Progenitor cell of endocrine pancreas (in vitro differentiated cells): ENCODE measurements at regions not wholly inside any gene's neighbourhood (a gene's known extent, or its start where the extent isn't known, plus 50 kb on each side); places are given as distances from the start of the nearest gene placed in this dataset.

Experiments used
- DNase-seq: peaks from one replicate; pipeline ENCODE4 v3.0.0; 2021; ENCODE audit warnings: low spot score; ENCODE audit not compliant: unreplicated experiment
- H3K27ac Mint-ChIP-seq: 2 replicates; pipeline ENCODE4 v1.8.0; 2021; ENCODE audit warnings: mild to moderate bottlenecking, moderate library complexity, mixed read lengths
- H3K27me3 Mint-ChIP-seq: 2 replicates; pipeline ENCODE4 v1.8.0; 2021; ENCODE audit warnings: mixed read lengths
- H3K36me3 Mint-ChIP-seq: 2 replicates; pipeline ENCODE4 v1.8.0; 2022; ENCODE audit warnings: mixed read lengths; ENCODE audit not compliant: insufficient read depth
- H3K4me1 Mint-ChIP-seq: 2 replicates; pipeline ENCODE4 v1.8.0; 2021; ENCODE audit warnings: low read depth, mixed read lengths
- H3K4me3 Mint-ChIP-seq: 2 replicates; pipeline ENCODE4 v1.8.0; 2021; ENCODE audit warnings: low read depth, mild to moderate bottlenecking, moderate library complexity, mixed read lengths
- H3K9me3 Mint-ChIP-seq: 2 replicates; pipeline ENCODE4 v1.8.0; 2021; ENCODE audit warnings: low read depth, mixed read lengths
- CTCF ChIP-seq: fragments of 200-600 bp; sonication (generic); IDR thresholded peaks from one replicate; pipeline ENCODE4 v1.5.0; 2021; ENCODE audit warnings: antibody characterized with exemption, mild to moderate bottlenecking; ENCODE audit not compliant: unreplicated experiment

GRCh38 chr1:164020391-164020790 is 538.6 kb upstream of the PBX1 start:
- TF ChIP-seq CTCF: no peak
- no peak overlapping the region for H3K27ac Mint-ChIP-seq
- no peak for DNase-seq
- H3K4me1 Mint-ChIP-seq: no peaks in the 10 kb centered on the region
- peaks cover 10% of the 10 kb centered on the region for H3K9me3 Mint-ChIP-seq
- H3K4me3 Mint-ChIP-seq: no peak overlapping the region
- H3K36me3 Mint-ChIP-seq: no peaks in the 10 kb centered on the region
- no peaks in the 10 kb centered on the region for H3K27me3 Mint-ChIP-seq

GRCh38 chr1:164021813-164022212 is 537.2 kb upstream of the PBX1 start:
- no peak overlapping the region for H3K27ac Mint-ChIP-seq
- TF ChIP-seq CTCF: no peak
- H3K4me1 Mint-ChIP-seq: no peaks in the 10 kb centered on the region
- no peak for DNase-seq
- no peaks in the 10 kb centered on the region for H3K27me3 Mint-ChIP-seq
- no peaks in the 10 kb centered on the region for H3K36me3 Mint-ChIP-seq
- peaks cover 8% of the 10 kb centered on the region for H3K9me3 Mint-ChIP-seq
- H3K4me3 Mint-ChIP-seq: no peak overlapping the region

DNA sequence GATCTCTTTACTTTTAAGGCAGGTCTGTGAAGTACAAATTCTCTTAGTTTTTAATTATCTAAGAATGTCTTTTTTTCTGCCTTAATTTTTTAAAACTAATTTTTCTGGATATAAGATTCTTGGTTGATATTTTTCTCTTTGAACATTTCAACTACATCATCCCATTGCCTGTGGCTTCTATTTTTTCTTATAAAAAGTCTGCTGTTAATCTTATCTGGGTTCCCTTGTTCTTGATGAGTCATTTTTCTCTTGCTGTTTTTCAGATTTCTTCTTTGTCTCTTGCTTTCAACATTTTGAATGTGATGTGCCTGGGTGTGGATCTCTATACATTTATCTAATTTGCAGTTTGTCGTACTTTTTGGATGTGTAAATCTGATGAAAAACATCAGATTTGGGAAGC is 525.2 kb upstream of the PBX1 start:
- Mint-ChIP-seq H3K4me1 (no peaks in the 10 kb centered on the region), H3K27me3 (no peaks in the 10 kb centered on the region), H3K27ac (no peak overlapping the region), H3K4me3 (no peak overlapping the region), H3K36me3 (peaks cover 1% of the 10 kb centered on the region), H3K9me3 (peaks cover 23% of the 10 kb centered on the region)
- TF ChIP-seq CTCF: no peak
- DNase-seq: no peak

DNA sequence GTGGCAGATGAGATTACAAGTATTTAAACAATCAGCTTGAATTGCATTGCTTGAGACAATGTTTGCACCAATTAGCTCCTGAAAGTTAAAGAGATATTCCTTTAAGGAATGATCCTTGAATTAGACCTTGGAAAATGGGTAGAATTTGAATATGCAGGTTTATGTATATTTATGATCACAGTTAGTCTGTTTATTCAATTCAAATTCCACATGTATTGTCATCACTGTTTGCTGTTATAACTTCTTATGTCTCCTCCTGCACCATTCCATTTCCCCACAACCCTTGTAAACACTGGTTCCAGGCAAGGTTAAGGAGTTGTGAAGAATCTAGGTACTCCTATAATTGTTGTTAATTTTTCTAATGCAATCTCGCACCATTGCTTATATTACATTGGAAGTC is 518.2 kb upstream of the PBX1 start:
- no peaks in the 10 kb centered on the region for H3K27me3 Mint-ChIP-seq
- H3K9me3 Mint-ChIP-seq: no peaks in the 10 kb centered on the region
- no peak overlapping the region for H3K4me3 Mint-ChIP-seq

DNA sequence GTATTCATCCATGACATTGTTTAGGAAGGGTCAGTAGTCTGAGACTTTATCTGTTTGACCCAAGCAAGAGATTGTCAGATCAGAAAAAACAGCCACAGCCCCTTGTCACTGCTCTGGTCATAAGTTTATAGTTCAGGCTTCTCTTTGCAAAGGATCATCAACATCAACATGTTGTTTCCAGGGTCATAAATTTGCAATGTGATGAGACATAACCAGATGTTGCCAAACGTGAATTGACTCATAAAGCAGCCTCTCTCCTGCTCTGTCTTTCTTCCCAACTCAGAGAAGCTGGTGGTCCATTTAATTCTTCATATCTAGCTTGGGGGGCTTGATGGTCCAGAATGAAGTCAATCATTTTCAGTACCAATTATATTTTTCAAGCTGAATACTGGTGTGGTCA is 507.2 kb upstream of the PBX1 start:
- no peak for TF ChIP-seq CTCF
- no peak for DNase-seq
- Mint-ChIP-seq H3K27me3 (no peaks in the 10 kb centered on the region), H3K36me3 (no peaks in the 10 kb centered on the region), H3K9me3 (no peaks in the 10 kb centered on the region), H3K4me1 (peaks cover 2% of the 10 kb centered on the region), H3K4me3 (no peak overlapping the region), H3K27ac (no peak overlapping the region)

More for the DNA sequence above, 518.2 kb upstream of the PBX1 start:
- no peak for TF ChIP-seq CTCF
- no peak overlapping the region for H3K27ac Mint-ChIP-seq
- H3K4me1 Mint-ChIP-seq: no peaks in the 10 kb centered on the region
- no peaks in the 10 kb centered on the region for H3K36me3 Mint-ChIP-seq
- DNase-seq: no peak
